K562 (cell line): ENCODE measurements at regions not wholly inside any gene's neighbourhood (a gene's known extent, or its start where the extent isn't known, plus 50 kb on each side); places are given as distances from the start of the nearest gene placed in this dataset.

Experiments used
- ATAC-seq: fragments of 200-7000 bp; cut with Tn5 transposase; 3 replicates; pipeline ENCODE4 v1.9.1; 2020; ENCODE audit warnings: moderate library complexity
- BruUV-seq: library from RNA; stranded (reverse); fragments of 400-500 nt; replicated peaks from 2 replicates; lab custom pipeline; 2021; lab: Mats Ljungman, UMichigan
- CTCF ChIA-PET: fragments of 300-600 bp; formaldehyde crosslinking; extraction: SDS; loops from one replicate; lab custom pipeline; 2021; ENCODE audit warnings: low intra/inter-chr PET ratio; lab: Yijun Ruan, JAX
- POLR2A ChIA-PET: fragments of 300-600, 350-650 bp; sonication (Branson Sonifier 250); formaldehyde crosslinking; extraction: SDS; loops from one replicate; lab custom pipeline; 2021; ENCODE audit warnings: antibody characterized with exemption, inconsistent platforms; lab: Yijun Ruan, JAX
- DNase-seq, 4 experiments: peaks; one replicate each; pipeline versions ENCODE4 v3.0.0 to v3.0.0-alpha.2; 2011 to 2018; ENCODE audit warnings: low spot score in 3 of 4, mixed read lengths in 3 of 4; ENCODE audit errors: extremely low read depth in 1 of 4
- FAIRE-seq: peaks from 2 replicates; lab custom pipeline; 2011; peaks lifted over from hg19 to GRCh38; lab: Jason Lieb, UNC
- H2AFZ ChIP-seq: 2 replicates; pipeline ENCODE4 v1.6.0; 2011; ENCODE audit warnings: low read depth, low read length, control low read depth, inconsistent platforms
- H3K27ac ChIP-seq: fragments of 200-600 bp; 3 replicates; pipeline ENCODE4 v1.8.0; 2011; ENCODE audit warnings: low read depth, mild to moderate bottlenecking, control low read depth, inconsistent platforms, low read length, moderate library complexity, mixed read lengths; ENCODE audit errors: extremely low read depth
- H3K27me3 ChIP-seq, 2 experiments: fragments of 300-600 bp in 1 of 2; 2 replicates in 1 of 2; 3 replicates in 1 of 2; pipeline versions ENCODE4 v1.6.0 to v1.8.0; 2011; ENCODE audit warnings: inconsistent platforms in 2 of 2, low read length in 2 of 2, mild to moderate bottlenecking in 1 of 2, mixed read lengths in 1 of 2, moderate library complexity in 1 of 2; ENCODE audit not compliant: control insufficient read depth in 2 of 2, insufficient read depth in 2 of 2
- H3K36me3 ChIP-seq: fragments of 300-600 bp; 3 replicates; pipeline ENCODE4 v1.8.0; 2011; ENCODE audit warnings: mild to moderate bottlenecking, low read length, inconsistent platforms; ENCODE audit not compliant: control insufficient read depth, insufficient read depth
- H3K4me1 ChIP-seq, 2 experiments: fragments of 200-600 bp in 1 of 2; replicated peaks in 1 of 2; 2 replicates in 1 of 2; 3 replicates in 1 of 2; pipeline versions ENCODE4 v1.5.1 to v1.8.0; 2011; ENCODE audit warnings: inconsistent platforms in 2 of 2, low read length in 2 of 2, mild to moderate bottlenecking in 1 of 2, mixed read lengths in 1 of 2, moderate library complexity in 1 of 2; ENCODE audit not compliant: control insufficient read depth in 2 of 2, insufficient read depth in 2 of 2
- H3K4me2 ChIP-seq: 2 replicates; pipeline ENCODE4 v1.6.1; 2011; ENCODE audit warnings: low read length, control low read depth, inconsistent platforms, mixed read lengths; ENCODE audit not compliant: insufficient read depth
- H3K4me3 ChIP-seq: fragments of 200-600 bp; sonication (generic), shearing (Covaris generic); 2 replicates; pipeline ENCODE4 v1.5.1; 2016; ENCODE audit warnings: control low read depth, inconsistent platforms
- H3K79me2 ChIP-seq: fragments of 200-600 bp; 3 replicates; pipeline ENCODE4 v1.8.0; 2011; ENCODE audit warnings: low read length, inconsistent platforms; ENCODE audit not compliant: control insufficient read depth, insufficient read depth
- H3K9ac ChIP-seq, 2 experiments: 2 replicates each; pipeline versions ENCODE4 v1.6.0 to v1.6.1; 2011; ENCODE audit warnings: low read depth in 2 of 2, low read length in 2 of 2, control low read depth in 1 of 2, inconsistent platforms in 1 of 2, mild to moderate bottlenecking in 1 of 2, mixed read lengths in 1 of 2; ENCODE audit not compliant: insufficient read depth in 1 of 2
- H3K9me1 ChIP-seq: one replicate; pipeline ENCODE4 v1.6.0; 2011; ENCODE audit warnings: inconsistent platforms, mild to moderate bottlenecking, low read length, moderate library complexity; ENCODE audit not compliant: control insufficient read depth, insufficient read depth
- H3K9me3 ChIP-seq: replicated peaks from 2 replicates; pipeline ENCODE4 v1.5.1; 2011; ENCODE audit warnings: low read depth, low read length, inconsistent platforms; ENCODE audit not compliant: control insufficient read depth, insufficient read depth
- H4K20me1 ChIP-seq: replicated peaks from 2 replicates; pipeline ENCODE4 v1.6.1; 2011; ENCODE audit warnings: low read length, inconsistent platforms, mixed read lengths; ENCODE audit not compliant: control insufficient read depth, insufficient read depth
- BHLHE40 ChIP-seq: IDR thresholded peaks from 2 replicates; pipeline ENCODE4 v1.6.1; 2011; ENCODE audit warnings: low read length, improper control_type of control experiment
- EP400 ChIP-seq: fragments of 450-650 bp; IDR thresholded peaks from 2 replicates; pipeline ENCODE4 v1.6.1; 2017; ENCODE audit warnings: antibody characterized with exemption, mild to moderate bottlenecking, moderate library complexity
- FOXJ2 ChIP-seq: fragments of 200-800 bp; sonication (Bioruptor generic); IDR thresholded peaks from 2 replicates; pipeline ENCODE4 v1.6.1; 2016; ENCODE audit warnings: missing genetic modification characterization, missing compliant biosample characterization
- GATAD2A ChIP-seq: fragments of 450-650 bp; IDR thresholded peaks from 2 replicates; pipeline ENCODE4 v1.6.1; 2017
- GATAD2B ChIP-seq: fragments of 450-650 bp; IDR thresholded peaks from 2 replicates; pipeline ENCODE4 v1.6.1; 2017; ENCODE audit warnings: mild to moderate bottlenecking, borderline replicate concordance
- MECOM ChIP-seq: fragments of 250-450 bp; sonication (Bioruptor Pico); IDR thresholded peaks from 2 replicates; pipeline ENCODE4 v1.8.0; 2022; ENCODE audit warnings: inconsistent platforms
- MTF1 ChIP-seq: fragments of 250-450 bp; sonication (Bioruptor Pico); IDR thresholded peaks from 2 replicates; pipeline ENCODE4 v1.9.0; 2021; ENCODE audit warnings: moderate library complexity, mild to moderate bottlenecking, inconsistent platforms, borderline replicate concordance
- NCOA4 ChIP-seq: fragments of 450-650 bp; IDR thresholded peaks from 2 replicates; pipeline ENCODE4 v1.6.1; 2018; ENCODE audit warnings: mild to moderate bottlenecking; ENCODE audit not compliant: partially characterized antibody
- RBFOX2 ChIP-seq: fragments of 200-400 bp; formaldehyde crosslinking; IDR thresholded peaks from 2 replicates; pipeline ENCODE4 v1.6.1; 2017; ENCODE audit warnings: low read depth, mild to moderate bottlenecking, low read length, moderate library complexity
- RHOXF2B ChIP-seq: fragments of 250-450 bp; sonication (Bioruptor Pico); conservative IDR thresholded peaks from 2 replicates; pipeline ENCODE4 v1.5.1; 2021
- TAF9B ChIP-seq: fragments of 450-650 bp; IDR thresholded peaks from 2 replicates; pipeline ENCODE4 v1.6.1; 2018; ENCODE audit warnings: mild to moderate bottlenecking; ENCODE audit not compliant: partially characterized antibody
- TEAD4 ChIP-seq, 2 experiments: sonication (generic) in 1 of 2; formaldehyde crosslinking in 1 of 2; IDR thresholded peaks; 2 replicates each; pipeline versions ENCODE4 v1.6.1 to v1.8.0; 2012 to 2022; ENCODE audit warnings: borderline replicate concordance in 1 of 2, inconsistent platforms in 1 of 2, low read length in 1 of 2, mild to moderate bottlenecking in 1 of 2, missing genetic modification reagents in 1 of 2
- ZFP30 ChIP-seq: fragments of 250-450 bp; sonication (Bioruptor Pico); IDR thresholded peaks from 2 replicates; pipeline ENCODE4 v1.8.0; 2022; ENCODE audit warnings: moderate library complexity, mild to moderate bottlenecking, inconsistent platforms, borderline replicate concordance
- ZFX ChIP-seq: sonication (generic); formaldehyde crosslinking; IDR thresholded peaks from 2 replicates; pipeline ENCODE4 v1.8.0; 2022; ENCODE audit warnings: mild to moderate bottlenecking, missing genetic modification reagents, moderate library complexity
- WGBS: fragments of 100-300 bp; shearing (Covaris generic); methylation state at CpG from one replicate; pipeline ENCODE4 v1.1.6; 2016; ENCODE audit warnings: low coverage, mixed read lengths; ENCODE audit not compliant: insufficient coverage; ENCODE audit errors: missing lambda C conversion rate; 5-methylcytosine and 5-hydroxymethylcytosine counted together
- in situ Hi-C: fragments of 300-500 bp; cut with MboI; formaldehyde crosslinking; loops from 4 replicates; pipeline ENCODE4 v1.15.0; 2018; ENCODE audit warnings: inconsistent platforms, mixed read lengths
- intact Hi-C: fragments of 100-400 bp; cut with micrococcal nuclease; formaldehyde crosslinking; loops from 2 replicates; pipeline ENCODE4 v1.14.2; 2022
- TF ChIP-seq, protein P1 (sequence below): fragments of 450-650 bp; formaldehyde crosslinking; conservative IDR thresholded peaks from 2 replicates; pipeline ENCODE4 v1.4.0; 2022; ENCODE audit warnings: mild to moderate bottlenecking, missing genetic modification characterization

DNA sequence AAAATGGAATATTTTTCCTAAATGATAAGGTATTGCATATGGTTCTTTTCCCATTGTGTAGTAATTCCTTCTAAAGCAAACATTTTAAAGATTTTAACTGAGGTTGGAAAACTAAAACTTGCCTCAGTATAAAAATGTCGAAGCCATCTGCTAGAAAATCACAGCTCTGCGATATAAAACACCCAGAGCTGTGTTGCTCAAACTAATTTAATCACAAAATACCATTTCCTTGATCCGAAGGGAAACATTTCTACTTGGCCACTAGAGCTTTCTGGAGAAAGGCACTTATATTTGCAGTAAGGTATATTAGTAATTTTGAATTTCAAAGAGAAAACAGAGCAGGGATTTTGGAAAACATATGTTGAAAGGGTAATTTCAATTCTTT, 209.2 kb upstream of the ZNF32 start:
- no peaks in the 10 kb centered on the region for H4K20me1 ChIP-seq
- FAIRE-seq (no peak), DNase-seq (no peak), ATAC-seq (no peak)
- no peaks in the 10 kb centered on the region for H3K79me2 ChIP-seq
- no peak overlapping the region for H3K4me2 ChIP-seq
- no TSS peak for BruUV-seq
- no peak overlapping the region for H3K4me3 ChIP-seq
- H3K27ac ChIP-seq, result no peak overlapping the region
- POLR2A ChIA-PET, result interaction anchor here (0.7 to 0.9 kb wide), 2 partner anchors 8 to 10 kb away, joined by 3 read pairs; no protein-coding TSS in a partner anchor
- intact Hi-C loops, result loop anchor here (10.0 kb wide), 1 partner anchor 183 kb away; no protein-coding TSS in a partner anchor
- no peaks in the 10 kb centered on the region for H3K9me3 ChIP-seq
- TF ChIP-seq MTF1, result no peak
- TF ChIP-seq EP400, result no peak
- TF ChIP-seq ZFX, result no peak
- TF ChIP-seq TEAD4 (IDR thresholded peaks at IDR 0.05; ENCODE audit: low read length), result no peak
- no peak for TF ChIP-seq TEAD4 (CRISPR knock-in tag; IDR thresholded peaks at IDR 0.05; ENCODE audit: borderline replicate concordance)
- TF ChIP-seq, protein P1, sequence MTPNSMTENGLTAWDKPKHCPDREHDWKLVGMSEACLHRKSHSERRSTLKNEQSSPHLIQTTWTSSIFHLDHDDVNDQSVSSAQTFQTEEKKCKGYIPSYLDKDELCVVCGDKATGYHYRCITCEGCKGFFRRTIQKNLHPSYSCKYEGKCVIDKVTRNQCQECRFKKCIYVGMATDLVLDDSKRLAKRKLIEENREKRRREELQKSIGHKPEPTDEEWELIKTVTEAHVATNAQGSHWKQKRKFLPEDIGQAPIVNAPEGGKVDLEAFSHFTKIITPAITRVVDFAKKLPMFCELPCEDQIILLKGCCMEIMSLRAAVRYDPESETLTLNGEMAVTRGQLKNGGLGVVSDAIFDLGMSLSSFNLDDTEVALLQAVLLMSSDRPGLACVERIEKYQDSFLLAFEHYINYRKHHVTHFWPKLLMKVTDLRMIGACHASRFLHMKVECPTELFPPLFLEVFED (CRISPR knock-in tag), result no peak
- no peak for TF ChIP-seq GATAD2B
- no peak for TF ChIP-seq GATAD2A
- TF ChIP-seq TAF9B, result no peak
- no peak for TF ChIP-seq RHOXF2B (CRISPR knock-in tag)
- TF ChIP-seq BHLHE40, result no peak
- no peak for TF ChIP-seq MECOM
- no peak for TF ChIP-seq NCOA4
- no peak for TF ChIP-seq RBFOX2
- TF ChIP-seq ZFP30 (CRISPR knock-in tag), result no peak
- no peak for TF ChIP-seq FOXJ2
- CTCF ChIA-PET, result no interaction called here
- no peak overlapping the region for H3K9ac ChIP-seq
- no peaks in the 10 kb centered on the region for H3K4me1 ChIP-seq
- 0% methylated on average over 3 of the region's 3 CpGs for WGBS
- peaks cover 5 to 7% of the 10 kb centered on the region in 2 experiments; a peak in 3 of 5 replicates for H3K27me3 ChIP-seq
- no peaks in the 10 kb centered on the region for H3K36me3 ChIP-seq
- no peak overlapping the region for H2AFZ ChIP-seq
- in situ Hi-C loops, result no loop called here
- no peaks in the 10 kb centered on the region for H3K9me1 ChIP-seq
